Nephron (organoid): ENCODE measurements at regions not wholly inside any gene's neighbourhood (a gene's known extent, or its start where the extent isn't known, plus 50 kb on each side); places are given as distances from the start of the nearest gene placed in this dataset.

Source experiments
- H3K27ac Mint-ChIP-seq, 3 experiments: 2 replicates each; pipeline ENCODE4 v1.8.0; 2020; ENCODE audit warnings: mixed read lengths in 3 of 3, mild to moderate bottlenecking in 2 of 3, moderate library complexity in 1 of 3
- H3K27me3 Mint-ChIP-seq: 2 replicates; pipeline ENCODE4 v1.8.0; 2021; ENCODE audit warnings: low read depth, mild to moderate bottlenecking, moderate library complexity, mixed read lengths
- H3K36me3 Mint-ChIP-seq: 2 replicates; pipeline ENCODE4 v1.8.0; 2020; ENCODE audit warnings: low read depth, mixed read lengths
- H3K4me1 Mint-ChIP-seq: 2 replicates; pipeline ENCODE4 v1.8.0; 2020; ENCODE audit warnings: mixed read lengths
- H3K4me3 Mint-ChIP-seq, 3 experiments: 2 replicates each; pipeline ENCODE4 v1.8.0; 2020; ENCODE audit warnings: mild to moderate bottlenecking in 3 of 3, mixed read lengths in 3 of 3, moderate library complexity in 2 of 3
- H3K9me3 Mint-ChIP-seq: 2 replicates; pipeline ENCODE4 v1.8.0; 2020; ENCODE audit warnings: mixed read lengths
- CTCF ChIP-seq, 3 experiments: fragments of 200-600 bp; sonication (generic); IDR thresholded peaks; one replicate each; pipeline ENCODE4 v1.5.0; 2021; ENCODE audit warnings: antibody characterized with exemption in 3 of 3; ENCODE audit not compliant: unreplicated experiment in 3 of 3

DNA sequence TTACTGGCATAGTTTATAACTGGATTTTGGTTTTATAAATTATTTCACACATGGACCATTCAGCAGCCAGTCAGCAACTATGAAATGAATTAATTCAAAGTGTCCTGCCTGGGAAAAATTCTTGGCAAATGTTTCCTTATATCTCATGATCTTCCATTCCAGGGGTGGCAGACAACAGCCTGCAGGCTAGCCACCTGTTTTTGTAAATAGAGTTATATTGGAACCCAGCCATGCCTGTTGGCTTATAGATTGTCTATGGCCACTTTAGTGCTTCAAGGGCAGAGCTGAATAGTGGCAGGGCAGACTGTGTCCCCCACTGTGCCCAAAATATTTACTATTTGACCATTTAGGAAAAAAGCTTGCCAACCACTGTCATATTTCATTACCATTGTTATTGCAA is 613.7 kb downstream of the TMEM114 start:
- peaks cover 4% of the 10 kb centered on the region for H3K27me3 Mint-ChIP-seq
- no peak for TF ChIP-seq CTCF (IDR thresholded peaks at IDR 0.05; ENCODE audit: unreplicated experiment in 3 of 3)
- no peaks in the 10 kb centered on the region for H3K36me3 Mint-ChIP-seq
- no peak overlapping the region for H3K27ac Mint-ChIP-seq
- no peak overlapping the region for H3K4me3 Mint-ChIP-seq
- H3K4me1 Mint-ChIP-seq, result peaks cover 4% of the 10 kb centered on the region
- no peaks in the 10 kb centered on the region for H3K9me3 Mint-ChIP-seq

GRCh38 chr16:7976125-7976524 is 614.2 kb downstream of the TMEM114 start:
- Mint-ChIP-seq H3K4me3 (no peak overlapping the region), H3K36me3 (no peaks in the 10 kb centered on the region), H3K27ac (no peak overlapping the region), H3K9me3 (no peaks in the 10 kb centered on the region), H3K27me3 (peaks cover 4% of the 10 kb centered on the region), H3K4me1 (peaks cover 4% of the 10 kb centered on the region)
- no peak for TF ChIP-seq CTCF (IDR thresholded peaks at IDR 0.05; ENCODE audit: unreplicated experiment in 3 of 3)

DNA sequence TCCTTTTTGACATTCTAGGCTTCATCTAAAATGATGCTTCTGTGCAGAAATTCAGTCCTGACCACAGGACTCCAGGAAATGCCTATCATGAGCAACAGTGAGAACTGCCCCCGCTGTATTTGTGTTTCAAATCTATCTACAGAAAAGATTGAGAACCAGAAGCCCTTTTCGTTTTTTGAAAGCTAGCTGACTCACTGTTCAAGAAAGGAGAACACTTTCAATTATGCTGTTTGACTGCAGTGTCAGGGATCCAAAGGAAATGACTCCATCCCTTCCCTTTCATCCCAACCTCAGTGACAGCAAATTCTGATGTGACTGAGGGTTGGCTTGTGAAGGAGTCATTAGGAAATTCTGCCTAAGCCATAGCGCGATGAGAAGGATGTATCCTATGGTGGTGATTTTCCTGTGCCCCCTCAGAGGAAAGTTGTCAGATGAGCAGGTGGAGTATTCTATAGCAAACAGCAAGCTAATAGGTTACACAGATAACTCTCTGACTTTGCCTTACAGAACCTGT is 622.3 kb downstream of the TMEM114 start:
- Mint-ChIP-seq H3K4me1 (no peaks in the 10 kb centered on the region), H3K36me3 (no peaks in the 10 kb centered on the region), H3K27ac (no peak overlapping the region), H3K4me3 (no peak overlapping the region), H3K9me3 (no peaks in the 10 kb centered on the region), H3K27me3 (no peaks in the 10 kb centered on the region)
- TF ChIP-seq CTCF (IDR thresholded peaks at IDR 0.05; ENCODE audit: unreplicated experiment in 3 of 3), result no peak

DNA sequence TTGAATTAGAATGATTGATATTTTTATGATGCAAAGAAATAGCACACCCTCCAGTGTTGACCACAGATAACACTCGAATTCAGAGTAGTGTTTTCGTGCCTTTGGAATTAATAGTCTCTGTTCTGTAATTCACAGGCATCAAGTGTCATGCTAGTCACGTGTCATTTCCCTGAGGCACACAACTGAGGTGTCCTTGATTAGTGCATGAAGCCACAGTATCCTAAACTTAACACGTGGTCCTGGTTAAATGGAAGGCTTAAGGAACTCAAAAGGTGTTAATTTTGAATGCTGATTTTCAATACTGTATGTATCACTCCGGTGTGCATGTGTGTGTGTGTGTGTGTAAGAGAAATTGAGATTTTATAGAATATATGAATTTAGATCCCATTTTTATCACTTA is 625.6 kb downstream of the TMEM114 start:
- Mint-ChIP-seq H3K4me1 (no peaks in the 10 kb centered on the region), H3K36me3 (no peaks in the 10 kb centered on the region)

DNA sequence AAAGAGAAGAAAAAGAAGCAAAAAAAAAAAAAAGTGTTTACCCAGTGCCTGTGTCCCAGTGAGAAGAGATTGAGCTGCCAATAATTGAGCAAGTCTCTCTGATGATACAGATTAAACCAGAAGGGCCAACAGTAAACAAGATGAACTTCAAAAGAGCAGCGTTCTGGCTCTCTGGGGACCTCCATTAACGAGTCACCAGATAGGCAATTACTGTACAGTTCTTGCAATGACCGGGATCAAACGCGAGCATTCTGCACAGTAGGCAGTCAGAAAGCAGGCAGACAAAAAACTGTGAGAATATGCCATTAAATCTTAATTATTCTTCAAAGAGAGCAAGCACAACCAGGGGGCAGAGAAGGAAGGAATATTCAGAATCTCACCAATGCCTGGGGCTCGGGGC is 626.1 kb downstream of the TMEM114 start:
- Mint-ChIP-seq H3K27ac (no peak overlapping the region), H3K9me3 (no peaks in the 10 kb centered on the region), H3K36me3 (no peaks in the 10 kb centered on the region), H3K4me1 (no peaks in the 10 kb centered on the region), H3K27me3 (no peaks in the 10 kb centered on the region), H3K4me3 (no peak overlapping the region)
- no peak for TF ChIP-seq CTCF (IDR thresholded peaks at IDR 0.05; ENCODE audit: unreplicated experiment in 3 of 3)

More for the DNA sequence above, 625.6 kb downstream of the TMEM114 start:
- Mint-ChIP-seq H3K9me3 (no peaks in the 10 kb centered on the region), H3K27me3 (no peaks in the 10 kb centered on the region), H3K27ac (no peak overlapping the region), H3K4me3 (no peak overlapping the region)
- no peak for TF ChIP-seq CTCF (IDR thresholded peaks at IDR 0.05; ENCODE audit: unreplicated experiment in 3 of 3)

- Mint-ChIP-seq H3K27ac (no peak overlapping the region), H3K9me3 (no peaks in the 10 kb centered on the region), H3K27me3 (peaks cover 3% of the 10 kb centered on the region), H3K4me1 (no peaks in the 10 kb centered on the region), H3K4me3 (no peak overlapping the region), H3K36me3 (no peaks in the 10 kb centered on the region)
- TF ChIP-seq CTCF (IDR thresholded peaks at IDR 0.05; ENCODE audit: unreplicated experiment in 3 of 3), result no peak
Observed at GRCh38 chr16:7962091-7962879, 628.0 kb downstream of the TMEM114 start.
